ENCODE measurements at regions not wholly inside any gene's neighbourhood (a gene's known extent, or its start where the extent isn't known, plus 50 kb on each side); places are given as distances from the start of the nearest gene placed in this dataset.

- Histone ChIP-seq H2AFZ (ENCODE audit: low read length) (no peak overlapping the region), H3K9me2 (replicated peaks; ENCODE audit: insufficient read depth, low read length) (no peaks in the 10 kb centered on the region), H3K79me2 (ENCODE audit: low read length) (no peaks in the 10 kb centered on the region), H3K27ac (ENCODE audit: low read length) (no peak overlapping the region), H3K9ac (ENCODE audit: low read length) (no peak overlapping the region), H3K27me3 (replicated peaks; ENCODE audit: insufficient read depth, low read length) (no peaks in the 10 kb centered on the region), H3K9me3 (replicated peaks; ENCODE audit: insufficient read depth, low read length) (no peaks in the 10 kb centered on the region), H3F3A (ENCODE audit: insufficient read depth, low read length) (no peaks in the 10 kb centered on the region), H3K36me3 (replicated peaks; ENCODE audit: insufficient read depth, low read length) (no peaks in the 10 kb centered on the region), H3K4me2 (ENCODE audit: low read depth, low read length) (no peak overlapping the region), H4K20me1 (ENCODE audit: insufficient read depth, low read length) (no peaks in the 10 kb centered on the region), H3K4me3 (ENCODE audit: low read length) (no peak overlapping the region), H3K4me1 (ENCODE audit: low read length) (no peaks in the 10 kb centered on the region)
- TF ChIP-seq EZH2 (optimal IDR thresholded peaks at IDR 0.05; ENCODE audit: low read depth, low read length) (no peak), EZH2phosphoT487 (IDR thresholded peaks at IDR 0.05; ENCODE audit: low read length) (no peak), CTCF (IDR thresholded peaks at IDR 0.05; ENCODE audit: low read length) (no peak)
- DNase-seq = no peak
Measured at GRCh38 chr2:192655916-192656315, 461.2 kb upstream of the TMEFF2 start.

- Histone ChIP-seq H3K9me3 (replicated peaks; ENCODE audit: insufficient read depth, low read length) (no peaks in the 10 kb centered on the region), H3K4me2 (ENCODE audit: low read depth, low read length) (no peak overlapping the region), H2AFZ (ENCODE audit: low read length) (no peak overlapping the region), H3K4me1 (ENCODE audit: low read length) (no peaks in the 10 kb centered on the region), H3K27me3 (replicated peaks; ENCODE audit: insufficient read depth, low read length) (no peaks in the 10 kb centered on the region), H3K9ac (ENCODE audit: low read length) (no peak overlapping the region), H3K79me2 (ENCODE audit: low read length) (no peaks in the 10 kb centered on the region), H3K36me3 (replicated peaks; ENCODE audit: insufficient read depth, low read length) (no peaks in the 10 kb centered on the region), H3K9me2 (replicated peaks; ENCODE audit: insufficient read depth, low read length) (no peaks in the 10 kb centered on the region), H4K20me1 (ENCODE audit: insufficient read depth, low read length) (no peaks in the 10 kb centered on the region), H3K27ac (ENCODE audit: low read length) (no peak overlapping the region), H3F3A (ENCODE audit: insufficient read depth, low read length) (no peaks in the 10 kb centered on the region), H3K4me3 (ENCODE audit: low read length) (no peak overlapping the region)
- TF ChIP-seq EZH2phosphoT487 (IDR thresholded peaks at IDR 0.05; ENCODE audit: low read length) (no peak), EZH2 (optimal IDR thresholded peaks at IDR 0.05; ENCODE audit: low read depth, low read length) (no peak), CTCF (IDR thresholded peaks at IDR 0.05; ENCODE audit: low read length) (no peak)
- DNase-seq = no peak
Measured at GRCh38 chr2:192645811-192646598, 451.3 kb upstream of the TMEFF2 start.

- Histone ChIP-seq H3K79me2 (ENCODE audit: low read length) (no peaks in the 10 kb centered on the region), H3K27me3 (replicated peaks; ENCODE audit: insufficient read depth, low read length) (no peaks in the 10 kb centered on the region), H3K36me3 (replicated peaks; ENCODE audit: insufficient read depth, low read length) (no peaks in the 10 kb centered on the region), H3K4me2 (ENCODE audit: low read depth, low read length) (no peak overlapping the region), H3K4me1 (ENCODE audit: low read length) (no peaks in the 10 kb centered on the region), H3K9ac (ENCODE audit: low read length) (no peak overlapping the region), H3K9me3 (replicated peaks; ENCODE audit: insufficient read depth, low read length) (no peaks in the 10 kb centered on the region), H3K9me2 (replicated peaks; ENCODE audit: insufficient read depth, low read length) (no peaks in the 10 kb centered on the region), H3K4me3 (ENCODE audit: low read length) (no peak overlapping the region), H3K27ac (ENCODE audit: low read length) (no peak overlapping the region), H4K20me1 (ENCODE audit: insufficient read depth, low read length) (no peaks in the 10 kb centered on the region), H2AFZ (ENCODE audit: low read length) (no peak overlapping the region), H3F3A (ENCODE audit: insufficient read depth, low read length) (no peaks in the 10 kb centered on the region)
- TF ChIP-seq EZH2phosphoT487 (IDR thresholded peaks at IDR 0.05; ENCODE audit: low read length) = no peak
- TF ChIP-seq EZH2 (optimal IDR thresholded peaks at IDR 0.05; ENCODE audit: low read depth, low read length) = no peak
- TF ChIP-seq CTCF (IDR thresholded peaks at IDR 0.05; ENCODE audit: low read length) = no peak
- no peak for DNase-seq
Measured at GRCh38 chr2:192634557-192634956, 439.8 kb upstream of the TMEFF2 start.
